ENCODE measurements at regions not wholly inside any gene's neighbourhood (a gene's known extent, or its start where the extent isn't known, plus 50 kb on each side); places are given as distances from the start of the nearest gene placed in this dataset.

DNA sequence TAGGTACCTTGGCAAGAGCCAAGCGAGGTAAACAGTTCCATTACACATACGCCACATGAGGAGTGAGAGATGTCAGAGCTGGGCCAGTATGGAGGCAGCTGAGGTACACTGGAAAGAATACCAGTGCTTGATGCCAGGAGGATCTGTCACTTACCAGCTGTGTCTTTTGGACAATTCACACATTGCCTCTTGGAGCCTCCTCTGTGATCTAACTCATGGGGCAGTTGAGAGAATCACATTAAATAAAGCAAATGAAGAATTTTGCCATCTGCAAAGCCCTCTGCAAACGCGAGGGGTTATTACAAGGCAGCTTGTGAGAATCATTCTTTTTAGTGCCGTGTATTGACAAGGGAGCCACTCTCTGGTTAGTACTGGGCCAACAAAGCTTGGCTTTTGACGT lies 429.7 kb upstream of the KLF4 start:
- no peak for DNase-seq (ENCODE audit: low read depth)
- in situ Hi-C loops (cut with HindIII; ENCODE audit: low sequenced_read_pairs): no loop called here
- no peak overlapping the region for H3K4me3 ChIP-seq (ENCODE audit: low read depth, low read length)
- TF ChIP-seq, protein P1, sequence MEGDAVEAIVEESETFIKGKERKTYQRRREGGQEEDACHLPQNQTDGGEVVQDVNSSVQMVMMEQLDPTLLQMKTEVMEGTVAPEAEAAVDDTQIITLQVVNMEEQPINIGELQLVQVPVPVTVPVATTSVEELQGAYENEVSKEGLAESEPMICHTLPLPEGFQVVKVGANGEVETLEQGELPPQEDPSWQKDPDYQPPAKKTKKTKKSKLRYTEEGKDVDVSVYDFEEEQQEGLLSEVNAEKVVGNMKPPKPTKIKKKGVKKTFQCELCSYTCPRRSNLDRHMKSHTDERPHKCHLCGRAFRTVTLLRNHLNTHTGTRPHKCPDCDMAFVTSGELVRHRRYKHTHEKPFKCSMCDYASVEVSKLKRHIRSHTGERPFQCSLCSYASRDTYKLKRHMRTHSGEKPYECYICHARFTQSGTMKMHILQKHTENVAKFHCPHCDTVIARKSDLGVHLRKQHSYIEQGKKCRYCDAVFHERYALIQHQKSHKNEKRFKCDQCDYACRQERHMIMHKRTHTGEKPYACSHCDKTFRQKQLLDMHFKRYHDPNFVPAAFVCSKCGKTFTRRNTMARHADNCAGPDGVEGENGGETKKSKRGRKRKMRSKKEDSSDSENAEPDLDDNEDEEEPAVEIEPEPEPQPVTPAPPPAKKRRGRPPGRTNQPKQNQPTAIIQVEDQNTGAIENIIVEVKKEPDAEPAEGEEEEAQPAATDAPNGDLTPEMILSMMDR (IDR thresholded peaks at IDR 0.05; ENCODE audit: low read depth, low read length, missing control alignments): no peak

DNA sequence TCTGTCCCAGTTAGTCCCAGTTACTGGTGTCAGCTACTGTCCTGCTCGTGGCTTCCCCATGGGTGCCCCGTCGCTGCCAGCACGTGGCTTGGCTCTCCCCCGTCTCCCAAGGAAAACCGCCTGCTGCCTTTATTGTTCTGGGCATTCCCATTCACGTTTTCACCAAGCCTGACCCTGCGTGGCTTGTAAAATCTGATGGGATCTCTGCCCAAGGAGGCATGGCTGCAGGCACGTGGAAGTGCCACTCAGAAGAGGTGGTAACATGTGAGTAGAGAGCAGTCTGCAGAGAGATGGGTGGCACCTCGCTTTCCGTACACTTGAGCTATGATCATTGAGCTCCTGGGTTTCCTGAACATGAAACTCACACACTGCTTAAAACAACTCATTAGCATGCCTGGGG lies 429.2 kb upstream of the KLF4 start:
- DNase-seq (ENCODE audit: low read depth): no peak
- no peak overlapping the region for H3K4me3 ChIP-seq (ENCODE audit: low read depth, low read length)
- TF ChIP-seq, protein P1 (IDR thresholded peaks at IDR 0.05; ENCODE audit: low read depth, low read length, missing control alignments): no peak
- in situ Hi-C loops (cut with HindIII; ENCODE audit: low sequenced_read_pairs): no loop called here

DNA sequence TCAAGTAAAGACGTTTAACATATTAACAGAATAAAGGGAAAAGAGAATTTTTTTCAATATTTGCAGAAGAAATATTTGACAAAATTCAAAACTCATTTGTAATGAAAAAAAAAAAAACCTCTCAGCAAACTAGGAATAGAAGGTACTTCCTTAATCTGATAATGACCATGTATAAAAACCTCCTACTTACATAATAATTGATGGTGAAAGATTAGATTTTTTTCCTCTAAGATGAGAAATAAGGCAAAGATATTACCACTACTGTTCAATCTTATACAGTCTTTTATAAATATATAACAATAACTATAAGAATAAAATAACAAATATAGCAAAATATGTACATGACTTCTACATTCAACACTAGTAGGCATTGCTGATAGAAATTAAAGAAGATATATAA lies 424.6 kb upstream of the KLF4 start:
- in situ Hi-C loops (cut with HindIII; ENCODE audit: low sequenced_read_pairs): no loop called here
- no peak for DNase-seq (ENCODE audit: low read depth)

DNA sequence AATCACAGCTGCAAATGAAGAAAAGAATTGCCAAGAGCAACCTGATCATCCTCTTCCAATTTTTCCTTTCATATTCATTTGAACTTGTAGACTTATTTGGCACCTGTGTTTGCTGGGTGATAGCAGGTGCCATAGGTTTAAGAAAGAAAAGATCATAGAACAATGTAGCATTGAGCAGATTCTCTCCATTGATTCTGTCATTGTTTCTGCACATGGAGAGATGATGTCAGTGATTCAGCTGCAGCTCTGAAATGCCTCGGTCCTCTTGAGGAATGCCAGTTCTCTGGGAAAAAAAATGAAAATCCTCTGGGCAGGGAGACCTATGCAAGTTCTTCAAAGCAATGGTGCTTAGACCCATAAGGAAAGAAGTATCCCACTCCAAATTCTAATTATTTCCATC lies 418.1 kb upstream of the KLF4 start:
- TF ChIP-seq, protein P1 (IDR thresholded peaks at IDR 0.05; ENCODE audit: low read depth, low read length, missing control alignments): no peak
- no peak overlapping the region for H3K4me3 ChIP-seq (ENCODE audit: low read depth, low read length)
- in situ Hi-C loops (cut with HindIII; ENCODE audit: low sequenced_read_pairs): no loop called here
- no peak for DNase-seq (ENCODE audit: low read depth)

More for the DNA sequence above, 424.6 kb upstream of the KLF4 start:
- H3K4me3 ChIP-seq (ENCODE audit: low read depth, low read length): no peak overlapping the region
- TF ChIP-seq, protein P1 (IDR thresholded peaks at IDR 0.05; ENCODE audit: low read depth, low read length, missing control alignments): no peak

DNA sequence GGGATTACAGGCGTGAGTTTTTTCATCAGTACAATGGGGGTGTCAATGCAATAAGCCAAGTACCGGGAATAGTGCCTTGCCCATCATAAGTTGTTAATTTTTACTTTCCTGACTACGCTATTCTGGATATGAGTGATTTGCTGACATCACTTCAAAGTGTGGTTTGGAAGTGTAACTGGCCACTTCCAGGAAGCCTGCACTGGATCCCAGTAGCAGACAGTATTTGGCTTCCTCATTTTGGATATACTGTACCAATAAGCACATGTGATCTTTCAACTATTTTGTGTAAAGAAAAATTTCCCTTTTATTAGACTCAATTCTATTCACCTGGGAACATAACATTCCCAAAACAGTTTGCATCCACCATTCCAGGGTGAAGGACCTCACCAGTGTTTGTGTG lies 417.7 kb upstream of the KLF4 start:
- no peak overlapping the region for H3K4me3 ChIP-seq (ENCODE audit: low read depth, low read length)
- in situ Hi-C loops (cut with HindIII; ENCODE audit: low sequenced_read_pairs): no loop called here
- TF ChIP-seq, protein P1 (IDR thresholded peaks at IDR 0.05; ENCODE audit: low read depth, low read length, missing control alignments): no peak
- DNase-seq (ENCODE audit: low read depth): no peak

DNA sequence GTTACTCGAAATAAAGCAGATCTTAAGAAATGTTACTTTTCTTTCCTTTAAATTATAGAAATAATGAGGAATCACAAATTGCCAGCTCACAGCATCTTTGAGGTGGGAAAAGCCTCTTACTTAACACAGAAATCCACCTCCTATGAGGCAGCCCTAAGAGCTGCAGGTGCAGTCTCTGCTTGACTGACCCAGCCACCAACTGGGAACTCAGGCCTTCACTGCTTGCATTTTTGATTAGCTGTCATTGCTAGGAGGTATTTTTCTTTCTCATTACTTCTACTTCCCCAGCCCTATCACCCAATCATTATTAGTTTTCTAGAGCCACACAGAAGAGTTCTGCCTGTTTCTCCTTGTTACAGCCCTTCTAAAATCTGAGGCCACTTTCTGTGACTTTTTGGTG lies 416.5 kb upstream of the KLF4 start:
- TF ChIP-seq, protein P1 (IDR thresholded peaks at IDR 0.05; ENCODE audit: low read depth, low read length, missing control alignments): no peak
- no peak for DNase-seq (ENCODE audit: low read depth)
- no peak overlapping the region for H3K4me3 ChIP-seq (ENCODE audit: low read depth, low read length)
- in situ Hi-C loops (cut with HindIII; ENCODE audit: low sequenced_read_pairs): no loop called here

All from astrocyte of the cerebellum (primary cell).